ENCODE measurements at regions not wholly inside any gene's neighbourhood (a gene's known extent, or its start where the extent isn't known, plus 50 kb on each side); places are given as distances from the start of the nearest gene placed in this dataset.
A peak's percentile ranks its signal among the peaks of the same experiment; 100 is the strongest.
"Not testable (repeated sequence)": the region's sequence is repeated elsewhere in the genome, so short reads cannot be mapped to it uniquely, and the experiment has no call there.

GRCh38 chr2:147456779-147457178 lies 388.1 kb upstream of the ACVR2A start:
- DNase-seq, result peak; percentile 1

- no peak for DNase-seq
These were observed 392.8 kb upstream of the ACVR2A start for GRCh38 chr2:147451902-147452515.

GRCh38 chr2:147450661-147451510 lies 393.9 kb upstream of the ACVR2A start:
- DNase-seq, result no peak

- DNase-seq, result no peak
These were observed 395.4 kb upstream of the ACVR2A start for GRCh38 chr2:147449323-147449991.

GRCh38 chr2:147442816-147443215 lies 402.0 kb upstream of the ACVR2A start:
- DNase-seq, result no peak

GRCh38 chr2:147441182-147441581 lies 403.6 kb upstream of the ACVR2A start:
- DNase-seq, result no peak

- DNase-seq, result no peak
These were observed 404.1 kb upstream of the ACVR2A start for GRCh38 chr2:147440734-147441133.

- DNase-seq, result no peak
These were observed 404.8 kb upstream of the ACVR2A start for GRCh38 chr2:147439986-147440385.

GRCh38 chr2:147438882-147439281 lies 405.9 kb upstream of the ACVR2A start:
- DNase-seq, result no peak

- DNase-seq, result no peak
These were observed 411.0 kb upstream of the ACVR2A start for GRCh38 chr2:147433822-147434221.

- DNase-seq, result no peak
These were observed 414.4 kb upstream of the ACVR2A start for GRCh38 chr2:147430408-147430807.

- DNase-seq, result no peak
These were observed 416.6 kb upstream of the ACVR2A start for GRCh38 chr2:147428120-147428747.

- DNase-seq, result no peak
These were observed 419.3 kb upstream of the ACVR2A start for GRCh38 chr2:147425437-147426029.

GRCh38 chr2:147424766-147425165 lies 420.1 kb upstream of the ACVR2A start:
- DNase-seq, result no peak

- no peak for DNase-seq
These were observed 423.7 kb upstream of the ACVR2A start for GRCh38 chr2:147420947-147421675.

- no peak for DNase-seq
These were observed 424.3 kb upstream of the ACVR2A start for GRCh38 chr2:147420517-147420916.

- DNase-seq, result no peak
These were observed 428.7 kb upstream of the ACVR2A start for GRCh38 chr2:147416099-147416498.

- not testable (repeated sequence) for DNase-seq
These were observed 430.2 kb upstream of the ACVR2A start for GRCh38 chr2:147414656-147415055.

- no peak for DNase-seq
These were observed 436.5 kb upstream of the ACVR2A start for GRCh38 chr2:147408357-147408756.

GRCh38 chr2:147405651-147406050 lies 439.2 kb upstream of the ACVR2A start:
- no peak for DNase-seq

- peak; percentile 0 for DNase-seq
These were observed 445.8 kb upstream of the ACVR2A start for GRCh38 chr2:147398996-147399395.

GRCh38 chr2:147398301-147398700 lies 446.5 kb upstream of the ACVR2A start:
- no peak for DNase-seq

Measured in fibroblast of skin of right biceps (primary cell).